ENCODE measurements at regions not wholly inside any gene's neighbourhood (a gene's known extent, or its start where the extent isn't known, plus 50 kb on each side); places are given as distances from the start of the nearest gene placed in this dataset.

DNA sequence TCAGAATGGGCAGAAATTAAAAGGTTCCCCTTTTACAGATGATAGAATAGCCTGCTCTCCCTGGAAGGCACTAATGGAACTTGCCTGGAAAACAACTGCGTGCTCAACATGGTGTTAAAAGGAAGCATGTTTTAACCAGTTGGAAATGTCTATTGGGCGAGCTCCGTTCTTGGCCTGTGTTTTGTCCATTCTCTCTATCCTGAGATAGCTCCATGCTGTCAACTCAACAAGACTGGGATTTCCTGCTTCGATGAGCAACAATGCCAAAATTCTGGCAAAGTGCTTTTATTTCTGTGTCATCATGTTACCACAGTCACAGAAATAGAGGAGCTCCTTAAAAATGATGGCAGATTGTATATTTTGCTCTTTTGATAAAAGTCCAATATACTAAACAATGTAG, 198.3 kb downstream of the PLK2 start (continued):
- TF ChIP-seq, protein P1, sequence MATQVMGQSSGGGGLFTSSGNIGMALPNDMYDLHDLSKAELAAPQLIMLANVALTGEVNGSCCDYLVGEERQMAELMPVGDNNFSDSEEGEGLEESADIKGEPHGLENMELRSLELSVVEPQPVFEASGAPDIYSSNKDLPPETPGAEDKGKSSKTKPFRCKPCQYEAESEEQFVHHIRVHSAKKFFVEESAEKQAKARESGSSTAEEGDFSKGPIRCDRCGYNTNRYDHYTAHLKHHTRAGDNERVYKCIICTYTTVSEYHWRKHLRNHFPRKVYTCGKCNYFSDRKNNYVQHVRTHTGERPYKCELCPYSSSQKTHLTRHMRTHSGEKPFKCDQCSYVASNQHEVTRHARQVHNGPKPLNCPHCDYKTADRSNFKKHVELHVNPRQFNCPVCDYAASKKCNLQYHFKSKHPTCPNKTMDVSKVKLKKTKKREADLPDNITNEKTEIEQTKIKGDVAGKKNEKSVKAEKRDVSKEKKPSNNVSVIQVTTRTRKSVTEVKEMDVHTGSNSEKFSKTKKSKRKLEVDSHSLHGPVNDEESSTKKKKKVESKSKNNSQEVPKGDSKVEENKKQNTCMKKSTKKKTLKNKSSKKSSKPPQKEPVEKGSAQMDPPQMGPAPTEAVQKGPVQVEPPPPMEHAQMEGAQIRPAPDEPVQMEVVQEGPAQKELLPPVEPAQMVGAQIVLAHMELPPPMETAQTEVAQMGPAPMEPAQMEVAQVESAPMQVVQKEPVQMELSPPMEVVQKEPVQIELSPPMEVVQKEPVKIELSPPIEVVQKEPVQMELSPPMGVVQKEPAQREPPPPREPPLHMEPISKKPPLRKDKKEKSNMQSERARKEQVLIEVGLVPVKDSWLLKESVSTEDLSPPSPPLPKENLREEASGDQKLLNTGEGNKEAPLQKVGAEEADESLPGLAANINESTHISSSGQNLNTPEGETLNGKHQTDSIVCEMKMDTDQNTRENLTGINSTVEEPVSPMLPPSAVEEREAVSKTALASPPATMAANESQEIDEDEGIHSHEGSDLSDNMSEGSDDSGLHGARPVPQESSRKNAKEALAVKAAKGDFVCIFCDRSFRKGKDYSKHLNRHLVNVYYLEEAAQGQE (IDR thresholded peaks at IDR 0.05; ENCODE audit: low read depth, low read length) = no peak
- TF ChIP-seq RXRA (IDR thresholded peaks at IDR 0.05; ENCODE audit: borderline replicate concordance, low read depth) (no peak), FOXM1 (IDR thresholded peaks at IDR 0.05; ENCODE audit: low read depth) (no peak), RCOR1 (IDR thresholded peaks at IDR 0.05; ENCODE audit: low read length) (no peak), JUND (IDR thresholded peaks at IDR 0.05) (no peak)
- TF ChIP-seq, protein P2, sequence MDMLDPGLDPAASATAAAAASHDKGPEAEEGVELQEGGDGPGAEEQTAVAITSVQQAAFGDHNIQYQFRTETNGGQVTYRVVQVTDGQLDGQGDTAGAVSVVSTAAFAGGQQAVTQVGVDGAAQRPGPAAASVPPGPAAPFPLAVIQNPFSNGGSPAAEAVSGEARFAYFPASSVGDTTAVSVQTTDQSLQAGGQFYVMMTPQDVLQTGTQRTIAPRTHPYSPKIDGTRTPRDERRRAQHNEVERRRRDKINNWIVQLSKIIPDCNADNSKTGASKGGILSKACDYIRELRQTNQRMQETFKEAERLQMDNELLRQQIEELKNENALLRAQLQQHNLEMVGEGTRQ (IDR thresholded peaks at IDR 0.05; ENCODE audit: borderline replicate concordance, low read depth, low read length) = no peak

DNA sequence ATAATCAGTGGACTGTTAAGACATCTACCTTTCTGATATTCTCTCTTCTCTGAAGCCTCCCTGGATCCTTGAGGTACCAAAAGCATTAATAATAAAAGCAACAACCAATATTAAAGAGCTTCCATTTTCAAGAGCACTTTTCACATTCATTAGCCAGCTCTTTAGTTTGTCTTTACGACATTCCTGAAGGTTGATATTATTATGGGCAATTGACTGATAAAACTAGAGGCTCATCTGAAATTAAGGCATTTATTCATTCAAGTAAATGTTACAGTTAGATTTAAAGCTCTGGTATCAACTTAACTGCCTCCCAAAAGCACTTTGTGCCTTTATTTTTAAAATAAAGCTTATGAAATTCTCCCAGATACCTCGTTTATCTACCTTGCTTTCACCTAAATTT, 199.6 kb downstream of the PLK2 start:
- peak overlapping the region; percentile 56 for H3K9ac ChIP-seq
- H3K36me3 ChIP-seq (replicated peaks in 1 of 2; ENCODE audit: control insufficient read depth in 1 of 2, insufficient read depth in 2 of 2, low read length in 1 of 2) = no peaks in the 10 kb centered on the region
- H3K4me2 ChIP-seq = peak overlapping the region; percentile 62
- peak overlapping the region; percentile 49 for H2AFZ ChIP-seq (ENCODE audit: low read depth)
- H3K27ac ChIP-seq (ENCODE audit: low read depth in 2 of 2, low read length in 1 of 2) = peak overlapping the region; percentile 43 to 68; a peak in 3 of 4 replicates
- no peaks in the 10 kb centered on the region for H3K79me2 ChIP-seq (ENCODE audit: insufficient read depth)
- no peaks in the 10 kb centered on the region for H4K20me1 ChIP-seq (ENCODE audit: insufficient read depth)
- H3K27me3 ChIP-seq (ENCODE audit: insufficient read depth) = no peaks in the 10 kb centered on the region
- H3K4me1 ChIP-seq (ENCODE audit: control insufficient read depth in 1 of 2, insufficient read depth in 2 of 2, low read depth in 1 of 2, low read length in 1 of 2) = peaks cover 0 to 30% of the 10 kb centered on the region in 2 experiments; a peak in 3 of 4 replicates
- ChIA-PET POLR2A (no interaction called here), CTCF (interaction anchor here (1.2 kb wide), 1 partner anchor 14 kb away, joined by 3 read pairs; no protein-coding TSS in a partner anchor)
- peaks cover 15% of the 10 kb centered on the region for H3F3A ChIP-seq (replicated peaks; ENCODE audit: insufficient read depth)
- 87% methylated on average over 2 of the region's 2 CpGs for WGBS (ENCODE audit: low lambda C conversion rate)
- no peaks in the 10 kb centered on the region for H3K9me3 ChIP-seq
- peak overlapping the region; percentile 12 to 49; a peak in 2 of 4 replicates for H3K4me3 ChIP-seq (ENCODE audit: low read depth in 2 of 2, low read length in 1 of 2)
- H3K9me2 ChIP-seq = no peaks in the 10 kb centered on the region
- TF ChIP-seq, protein P1 (IDR thresholded peaks at IDR 0.05; ENCODE audit: low read depth, low read length) = no peak
- TF ChIP-seq RCOR1 (IDR thresholded peaks at IDR 0.05; ENCODE audit: low read length) (no peak), SIN3A (IDR thresholded peaks at IDR 0.05; ENCODE audit: borderline replicate concordance, low read depth, low read length) (no peak), TAF1 (IDR thresholded peaks at IDR 0.05; ENCODE audit: borderline replicate concordance, low read depth, low read length) (no peak), RFX5 (IDR thresholded peaks at IDR 0.05; ENCODE audit: low read length) (no peak), JUND (IDR thresholded peaks at IDR 0.05) (no peak), SMC3 (IDR thresholded peaks at IDR 0.05; ENCODE audit: low read depth, low read length) (no peak), GATA2 (CRISPR knock-in tag; IDR thresholded peaks at IDR 0.05) (no peak), NRF1 (IDR thresholded peaks at IDR 0.05; ENCODE audit: low read depth, low read length) (no peak), POLR2AphosphoS5 (IDR thresholded peaks at IDR 0.05; ENCODE audit: low read depth, low read length) (no peak), NFIC (IDR thresholded peaks at IDR 0.05; ENCODE audit: borderline replicate concordance) (no peak), EZH2phosphoT487 (IDR thresholded peaks at IDR 0.05; ENCODE audit: borderline replicate concordance, low read depth) (no peak), TCF12 (IDR thresholded peaks at IDR 0.05) (no peak), FOSL2 (IDR thresholded peaks at IDR 0.05; ENCODE audit: borderline replicate concordance, low read depth) (no peak), CHD2 (IDR thresholded peaks at IDR 0.05; ENCODE audit: low read length, partially characterized antibody) (no peak), RXRA (IDR thresholded peaks at IDR 0.05; ENCODE audit: borderline replicate concordance, low read depth) (no peak), GABPA (IDR thresholded peaks at IDR 0.05; ENCODE audit: low read depth) (no peak), MEF2A (IDR thresholded peaks at IDR 0.05; ENCODE audit: borderline replicate concordance, low read depth) (no peak)
- TF ChIP-seq, protein P2 (IDR thresholded peaks at IDR 0.05; ENCODE audit: borderline replicate concordance, low read depth, low read length) = no peak
- TF ChIP-seq, protein P3, sequence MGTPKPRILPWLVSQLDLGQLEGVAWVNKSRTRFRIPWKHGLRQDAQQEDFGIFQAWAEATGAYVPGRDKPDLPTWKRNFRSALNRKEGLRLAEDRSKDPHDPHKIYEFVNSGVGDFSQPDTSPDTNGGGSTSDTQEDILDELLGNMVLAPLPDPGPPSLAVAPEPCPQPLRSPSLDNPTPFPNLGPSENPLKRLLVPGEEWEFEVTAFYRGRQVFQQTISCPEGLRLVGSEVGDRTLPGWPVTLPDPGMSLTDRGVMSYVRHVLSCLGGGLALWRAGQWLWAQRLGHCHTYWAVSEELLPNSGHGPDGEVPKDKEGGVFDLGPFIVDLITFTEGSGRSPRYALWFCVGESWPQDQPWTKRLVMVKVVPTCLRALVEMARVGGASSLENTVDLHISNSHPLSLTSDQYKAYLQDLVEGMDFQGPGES (IDR thresholded peaks at IDR 0.05; ENCODE audit: low read depth, low read length) = no peak
- DNase-seq = no peak
